ENCODE measurements at regions not wholly inside any gene's neighbourhood (a gene's known extent, or its start where the extent isn't known, plus 50 kb on each side); places are given as distances from the start of the nearest gene placed in this dataset.

- no peak for DNase-seq (ENCODE audit: low spot score)
These were observed 86.3 kb upstream of the XCR1 start for GRCh38 chr3:46113608-46114007.

DNA sequence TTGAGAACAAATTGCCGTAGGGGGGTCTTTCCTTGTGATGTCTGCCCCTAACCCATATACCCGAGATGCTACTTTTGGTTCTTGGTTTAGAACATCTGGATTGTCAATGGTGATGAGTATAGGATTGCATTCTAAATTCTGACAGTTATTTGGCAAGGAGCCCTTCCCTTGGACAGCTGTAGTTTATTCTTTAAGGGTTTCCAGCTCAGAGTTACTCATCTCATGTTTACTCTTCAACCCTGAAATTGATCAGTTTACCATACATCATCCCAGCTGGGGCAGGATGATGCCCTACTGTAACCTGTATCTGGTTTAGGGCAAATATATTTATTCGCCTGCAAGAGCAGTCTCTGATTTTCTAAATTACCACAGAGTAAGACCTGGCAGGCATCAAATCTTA is 85.7 kb upstream of the XCR1 start:
- no peak for DNase-seq (ENCODE audit: low spot score)

GRCh38 chr3:46112296-46112695 is 85.0 kb upstream of the XCR1 start:
- DNase-seq (ENCODE audit: low spot score): no peak

- DNase-seq (ENCODE audit: low spot score): no peak
These were observed 83.6 kb upstream of the XCR1 start for GRCh38 chr3:46110701-46111493.

DNA sequence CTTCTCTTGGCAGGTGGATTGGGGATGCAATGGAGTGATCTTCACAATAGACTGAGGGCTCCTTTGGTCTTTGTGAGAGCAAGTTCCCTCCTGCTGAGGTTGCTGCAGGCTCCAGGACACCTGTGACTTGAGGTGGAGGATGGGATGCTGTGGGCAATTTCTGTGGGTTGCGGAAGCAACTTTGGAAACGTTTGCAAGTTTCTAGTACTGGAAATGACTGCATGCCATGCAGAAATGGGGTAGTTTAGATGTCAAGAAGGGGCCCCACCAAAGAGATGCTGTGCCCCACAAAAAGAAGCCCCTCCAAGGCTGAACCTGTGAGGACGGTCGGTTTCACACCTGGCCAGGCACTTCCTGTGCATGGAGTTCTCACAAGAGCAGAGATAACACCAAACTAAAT is 80.4 kb upstream of the XCR1 start:
- no peak for DNase-seq (ENCODE audit: low spot score)

DNA sequence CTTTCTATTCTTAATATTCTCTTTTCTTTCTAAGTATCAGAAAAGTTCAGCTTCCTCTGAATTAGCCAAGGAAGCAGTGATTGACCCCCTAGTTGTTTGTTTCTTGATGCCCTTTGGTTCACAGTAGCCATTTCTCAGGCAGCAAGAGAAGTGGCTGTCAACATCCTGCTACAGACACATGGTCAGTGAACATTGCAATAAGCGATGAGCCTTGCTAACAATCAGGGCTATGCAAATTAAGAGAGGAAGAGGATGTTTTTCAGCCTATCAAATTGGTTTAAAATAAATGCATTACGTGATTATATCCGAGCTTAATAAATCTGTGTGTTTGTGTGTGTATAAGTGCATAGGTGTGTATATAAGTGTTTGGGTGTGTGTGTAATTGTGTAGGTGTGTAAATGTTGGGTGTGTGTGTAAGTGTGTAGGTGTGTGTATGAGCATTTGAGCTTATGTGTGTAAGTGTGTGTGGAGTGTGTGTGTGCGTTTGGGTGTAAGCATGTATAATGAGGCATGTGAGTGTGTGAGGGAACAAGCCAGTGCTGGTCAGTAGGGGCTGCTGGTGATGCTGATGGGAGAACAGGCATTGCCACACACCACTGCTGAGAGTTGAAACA is 78.1 kb upstream of the XCR1 start:
- DNase-seq (ENCODE audit: low spot score): no peak

- no peak for DNase-seq (ENCODE audit: low spot score)
These were observed 77.4 kb upstream of the XCR1 start for GRCh38 chr3:46104706-46105105.

- DNase-seq (ENCODE audit: low spot score): no peak
These were observed 75.5 kb upstream of the XCR1 start for GRCh38 chr3:46102780-46103130.

DNA sequence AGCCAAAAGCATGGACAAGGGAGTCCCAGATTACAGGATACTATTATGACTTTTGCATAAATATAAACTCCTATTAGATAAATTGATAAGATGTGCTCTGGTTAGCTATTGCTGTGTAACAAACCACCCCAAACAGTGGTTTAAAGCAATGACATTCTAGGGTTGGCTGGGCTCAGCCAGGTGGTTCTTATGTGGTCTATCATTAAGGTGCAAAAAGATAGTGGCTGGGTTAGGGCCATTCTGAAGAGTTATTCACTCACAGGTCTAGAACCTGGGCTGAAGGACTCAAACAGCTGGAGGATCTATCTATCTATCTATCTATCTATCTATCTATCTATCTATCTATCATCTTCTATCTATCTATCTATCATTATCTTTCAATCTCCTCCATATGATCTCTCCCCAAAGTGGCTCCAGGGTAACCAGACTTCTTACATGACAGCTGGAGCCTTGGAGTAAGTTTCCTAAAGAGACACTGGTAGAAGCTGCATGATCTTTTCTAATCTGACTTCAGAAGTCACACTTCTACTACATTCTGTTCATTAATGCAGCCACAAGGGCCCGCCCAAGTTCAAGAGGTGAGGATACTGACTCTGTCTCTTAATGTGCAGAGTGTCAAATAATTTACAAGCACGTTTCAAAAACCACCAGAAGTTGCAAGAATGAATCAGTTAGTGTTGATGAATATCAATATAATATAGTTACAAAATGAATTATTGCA is 74.9 kb upstream of the XCR1 start:
- no peak for DNase-seq (ENCODE audit: low spot score)

- DNase-seq (ENCODE audit: low spot score): no peak
These were observed 73.5 kb upstream of the XCR1 start for GRCh38 chr3:46100812-46101211.

GRCh38 chr3:46098319-46098761 is 71.1 kb upstream of the XCR1 start:
- DNase-seq (ENCODE audit: low spot score): no peak

DNA sequence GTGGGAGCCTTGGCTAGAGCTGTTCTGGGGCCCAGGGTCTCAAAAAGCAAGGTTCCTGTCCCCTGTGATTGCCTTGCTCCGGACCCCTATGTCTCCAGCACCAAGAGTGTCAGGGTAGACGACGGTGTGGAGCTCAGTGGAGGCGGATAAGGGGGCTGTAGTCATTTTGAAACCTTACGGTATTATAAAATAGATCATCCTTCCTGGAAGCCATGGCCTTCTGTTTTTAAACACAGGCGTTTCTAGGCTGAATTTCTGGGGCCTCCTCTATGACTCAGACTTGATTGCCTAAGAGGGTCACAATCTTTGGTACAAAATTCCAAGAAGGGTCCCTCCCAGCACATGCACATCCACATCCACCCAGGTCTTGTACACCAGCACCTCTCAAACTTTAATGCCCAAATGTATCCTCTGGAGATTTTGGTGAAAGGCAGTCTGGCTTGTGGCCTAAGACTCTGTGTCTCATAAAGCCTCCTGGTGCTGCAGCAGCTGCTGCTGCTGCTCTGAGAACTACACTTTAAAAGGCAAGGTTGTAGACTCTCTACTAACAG is 70.5 kb upstream of the XCR1 start:
- no peak for DNase-seq (ENCODE audit: low spot score)

- DNase-seq (ENCODE audit: low spot score): no peak
These were observed 69.5 kb upstream of the XCR1 start for GRCh38 chr3:46096781-46097180.

DNA sequence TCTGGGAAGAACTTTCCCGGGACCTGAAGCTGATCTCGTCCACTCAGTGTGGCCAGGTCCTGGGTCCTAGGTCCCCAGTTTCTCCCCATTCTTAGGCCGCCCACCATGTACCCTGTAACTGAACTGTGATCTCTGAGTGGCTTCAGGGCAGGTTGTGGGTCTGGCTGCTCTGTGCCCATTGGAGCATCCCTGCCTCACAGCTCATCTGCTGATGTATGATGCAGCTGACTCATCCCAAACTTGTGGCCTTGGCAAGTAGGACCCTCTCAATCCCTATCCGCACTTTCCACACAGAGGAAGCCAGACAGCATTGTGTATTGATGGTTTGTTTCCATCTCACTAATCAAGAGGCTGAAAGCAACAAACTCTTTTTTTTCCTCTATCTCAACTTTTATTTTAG is 69.1 kb upstream of the XCR1 start:
- DNase-seq (ENCODE audit: low spot score): no peak

- no peak for DNase-seq (ENCODE audit: low spot score)
These were observed 68.0 kb upstream of the XCR1 start for GRCh38 chr3:46095307-46095706.

DNA sequence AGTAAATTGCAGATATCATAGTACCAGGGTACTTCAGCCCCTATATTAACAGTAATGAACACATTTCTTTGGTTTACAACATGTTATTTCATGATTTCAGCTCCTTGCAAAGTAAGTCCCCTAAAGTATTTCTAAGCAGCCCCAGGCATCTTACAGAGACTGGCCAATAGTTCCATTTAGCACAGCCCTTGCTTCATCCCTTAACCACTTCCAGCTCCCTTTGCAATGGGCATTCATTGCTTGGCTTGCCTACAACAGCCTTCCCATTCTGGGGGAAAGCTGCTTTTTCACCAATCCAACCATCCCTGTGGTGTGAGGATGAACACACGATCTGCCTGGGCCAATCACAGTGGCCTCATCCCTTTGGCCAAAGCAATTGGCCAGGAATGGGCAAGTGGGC is 67.2 kb upstream of the XCR1 start:
- no peak for DNase-seq (ENCODE audit: low spot score)

GRCh38 chr3:46093966-46094365 is 66.7 kb upstream of the XCR1 start:
- DNase-seq (ENCODE audit: low spot score): no peak

DNA sequence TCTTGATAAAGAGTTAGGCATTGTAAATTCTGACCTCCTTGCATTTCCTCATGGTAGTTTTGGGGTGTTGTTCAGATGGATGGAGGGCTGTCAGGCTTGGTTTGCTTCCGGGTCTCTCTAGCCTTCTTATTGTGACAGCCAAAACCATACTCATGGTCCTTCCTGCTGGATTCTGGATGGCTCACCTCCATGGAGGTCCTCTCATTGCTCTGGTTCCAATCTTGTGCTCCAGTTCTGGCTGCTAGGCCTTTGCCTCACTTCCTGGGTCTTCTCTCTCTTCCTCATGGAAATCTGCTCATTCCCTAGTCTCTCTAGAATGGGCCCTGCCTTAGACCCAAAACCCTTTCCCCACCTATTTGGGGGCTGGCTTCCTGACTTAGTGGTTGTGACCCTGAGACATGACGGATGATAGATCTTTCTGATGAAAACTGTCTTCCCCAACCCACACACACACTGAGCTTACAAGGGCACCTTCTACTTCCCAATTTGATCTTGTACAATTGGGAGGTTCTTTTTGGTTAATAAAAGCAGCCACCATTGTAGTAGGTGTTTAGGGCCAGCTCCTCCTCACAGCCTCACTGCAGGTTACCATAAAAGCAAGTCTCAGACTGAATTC is 66.2 kb upstream of the XCR1 start:
- DNase-seq (ENCODE audit: low spot score): no peak

GRCh38 chr3:46092702-46093080 is 65.4 kb upstream of the XCR1 start:
- no peak for DNase-seq (ENCODE audit: low spot score)

DNA sequence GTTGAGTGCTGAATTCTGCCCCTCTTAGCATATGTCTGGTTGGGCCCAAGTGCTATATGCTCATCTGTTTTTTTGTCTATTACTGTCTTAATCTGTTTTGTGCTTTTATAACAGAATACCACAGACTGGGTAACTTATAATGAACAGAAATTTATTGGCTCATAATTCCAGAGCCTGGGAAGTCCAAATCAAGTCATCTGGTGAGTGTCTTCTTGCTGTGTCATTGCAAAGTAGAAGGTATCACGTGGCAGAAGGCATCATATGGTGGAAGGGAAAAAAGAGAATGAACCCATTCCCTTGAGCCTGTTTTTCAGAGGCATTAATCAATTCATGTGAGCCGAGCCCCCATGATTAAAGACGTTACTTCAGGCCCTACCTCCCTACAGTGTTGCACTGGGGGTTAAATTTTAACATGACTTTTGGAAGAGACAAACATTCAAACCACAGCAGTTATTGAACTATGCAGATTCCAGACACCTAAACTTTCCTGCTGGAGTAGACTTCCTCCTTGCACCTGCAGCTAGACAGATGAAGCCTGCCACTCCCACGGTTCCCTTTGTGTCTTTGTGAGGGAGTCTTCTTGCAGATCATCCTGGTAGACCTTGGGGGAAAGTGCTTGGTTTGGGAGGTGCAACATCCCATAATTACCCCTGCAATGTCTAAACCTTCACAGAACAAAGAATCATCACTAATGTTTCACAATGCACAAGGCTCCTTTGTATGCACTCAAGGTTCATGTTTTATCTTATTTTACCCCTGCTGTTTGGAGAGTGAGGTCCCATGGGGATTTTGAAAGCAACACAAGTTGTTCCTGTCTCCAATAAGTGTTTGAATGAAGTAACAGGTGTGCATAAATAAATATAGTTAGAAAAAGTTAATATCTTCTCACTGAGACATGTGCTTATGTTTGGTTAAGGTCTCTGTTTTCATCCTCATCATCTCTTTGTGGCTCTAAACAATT is 64.7 kb upstream of the XCR1 start:
- DNase-seq (ENCODE audit: low spot score): no peak

DNA sequence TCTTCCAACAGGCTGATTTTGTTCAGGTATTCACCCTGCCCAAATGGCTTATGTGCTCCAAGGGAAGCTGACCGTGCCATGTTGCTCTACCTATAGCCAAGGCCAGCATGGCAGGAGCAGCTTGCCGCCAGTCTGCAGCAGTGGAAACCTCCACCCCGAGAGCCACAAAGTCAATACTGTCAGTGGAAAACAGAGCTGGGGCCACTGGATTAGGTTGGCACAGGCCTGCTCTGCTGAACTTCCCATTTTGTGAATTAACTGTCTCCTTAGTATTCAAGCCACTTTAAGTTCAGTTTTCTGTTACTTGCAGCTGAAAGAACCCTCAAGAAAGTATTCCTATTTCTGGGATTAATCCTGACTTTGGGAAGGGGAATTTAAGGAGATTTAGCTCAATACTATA is 63.8 kb upstream of the XCR1 start:
- peak; percentile 12 for DNase-seq (ENCODE audit: low spot score)

All from ecto neural progenitor cell (in vitro differentiated cells).